ENCODE measurements at regions not wholly inside any gene's neighbourhood (a gene's known extent, or its start where the extent isn't known, plus 50 kb on each side); places are given as distances from the start of the nearest gene placed in this dataset.

DNA sequence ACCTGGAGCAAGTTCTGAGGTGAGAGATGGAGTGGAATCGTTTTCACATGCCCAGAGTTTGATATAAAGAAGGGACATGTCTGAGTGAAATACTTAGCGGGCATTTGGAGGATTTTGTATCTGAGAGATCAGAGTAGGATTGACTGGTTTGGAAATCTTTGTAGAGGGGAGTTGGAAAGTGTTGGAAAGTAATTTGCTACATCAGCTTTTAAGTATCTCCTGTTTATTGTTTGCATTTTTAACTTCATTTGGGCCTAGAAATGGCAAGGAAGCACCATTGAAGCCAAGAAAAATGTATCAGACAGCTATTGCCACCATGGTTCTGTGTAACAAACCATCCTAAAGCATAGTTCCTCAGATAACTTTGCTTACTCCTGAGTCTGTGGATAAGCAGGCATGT lies 1015.1 kb upstream of the EEF2KMT start (continued):
- TF ChIP-seq, protein P1, sequence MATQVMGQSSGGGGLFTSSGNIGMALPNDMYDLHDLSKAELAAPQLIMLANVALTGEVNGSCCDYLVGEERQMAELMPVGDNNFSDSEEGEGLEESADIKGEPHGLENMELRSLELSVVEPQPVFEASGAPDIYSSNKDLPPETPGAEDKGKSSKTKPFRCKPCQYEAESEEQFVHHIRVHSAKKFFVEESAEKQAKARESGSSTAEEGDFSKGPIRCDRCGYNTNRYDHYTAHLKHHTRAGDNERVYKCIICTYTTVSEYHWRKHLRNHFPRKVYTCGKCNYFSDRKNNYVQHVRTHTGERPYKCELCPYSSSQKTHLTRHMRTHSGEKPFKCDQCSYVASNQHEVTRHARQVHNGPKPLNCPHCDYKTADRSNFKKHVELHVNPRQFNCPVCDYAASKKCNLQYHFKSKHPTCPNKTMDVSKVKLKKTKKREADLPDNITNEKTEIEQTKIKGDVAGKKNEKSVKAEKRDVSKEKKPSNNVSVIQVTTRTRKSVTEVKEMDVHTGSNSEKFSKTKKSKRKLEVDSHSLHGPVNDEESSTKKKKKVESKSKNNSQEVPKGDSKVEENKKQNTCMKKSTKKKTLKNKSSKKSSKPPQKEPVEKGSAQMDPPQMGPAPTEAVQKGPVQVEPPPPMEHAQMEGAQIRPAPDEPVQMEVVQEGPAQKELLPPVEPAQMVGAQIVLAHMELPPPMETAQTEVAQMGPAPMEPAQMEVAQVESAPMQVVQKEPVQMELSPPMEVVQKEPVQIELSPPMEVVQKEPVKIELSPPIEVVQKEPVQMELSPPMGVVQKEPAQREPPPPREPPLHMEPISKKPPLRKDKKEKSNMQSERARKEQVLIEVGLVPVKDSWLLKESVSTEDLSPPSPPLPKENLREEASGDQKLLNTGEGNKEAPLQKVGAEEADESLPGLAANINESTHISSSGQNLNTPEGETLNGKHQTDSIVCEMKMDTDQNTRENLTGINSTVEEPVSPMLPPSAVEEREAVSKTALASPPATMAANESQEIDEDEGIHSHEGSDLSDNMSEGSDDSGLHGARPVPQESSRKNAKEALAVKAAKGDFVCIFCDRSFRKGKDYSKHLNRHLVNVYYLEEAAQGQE (IDR thresholded peaks at IDR 0.05; ENCODE audit: low read depth): no peak
- no peak for TF ChIP-seq ZFX (IDR thresholded peaks at IDR 0.05)
- no peak for TF ChIP-seq ELF1 (IDR thresholded peaks at IDR 0.05; ENCODE audit: borderline replicate concordance, low read depth)
- no peak for TF ChIP-seq EGR1 (IDR thresholded peaks at IDR 0.05; ENCODE audit: low read depth)
- no peak for TF ChIP-seq SP1 (IDR thresholded peaks at IDR 0.05; ENCODE audit: low read depth)

DNA sequence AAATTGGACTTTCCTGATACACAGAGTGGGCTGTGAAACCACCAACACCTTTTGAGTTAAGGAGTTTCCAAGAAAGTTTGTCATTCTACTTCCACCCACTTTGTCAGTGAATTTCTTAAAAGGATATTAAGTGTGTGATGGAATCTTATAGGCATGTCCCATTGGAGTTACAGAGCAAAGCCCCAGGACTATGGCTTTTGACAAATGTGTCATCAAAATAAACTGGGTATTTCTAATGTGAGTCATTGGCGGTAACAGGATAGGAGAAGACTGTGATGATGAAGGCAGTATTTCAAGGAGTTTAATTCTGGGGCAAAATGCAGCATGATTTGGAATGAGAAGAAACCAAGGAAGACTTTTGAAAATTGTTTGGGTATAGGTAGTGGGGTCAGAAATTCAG lies 1013.8 kb upstream of the EEF2KMT start:
- RAD21 ChIA-PET (ENCODE audit: low non-redundant PET in 1 of 2, low total read pairs in 2 of 2, uncharacterized antibody in 2 of 2, unreplicated experiment in 2 of 2): no interaction called here
- H3K27ac ChIP-seq (ENCODE audit: low read depth, low read length): no peak overlapping the region

More for the DNA sequence above, 1013.8 kb upstream of the EEF2KMT start:
- Histone ChIP-seq H4K20me1 (ENCODE audit: insufficient read depth) (no peaks in the 10 kb centered on the region), H3K4me2 (ENCODE audit: low read length) (no peak overlapping the region), H3K36me3 (ENCODE audit: control insufficient read depth in 1 of 2, insufficient read depth in 2 of 2, low read length in 2 of 2) (no peaks in the 10 kb centered on the region), H3K27me3 (ENCODE audit: insufficient read depth, low read length) (no peaks in the 10 kb centered on the region), H3K4me3 (replicated peaks in 1 of 2; ENCODE audit: low read depth in 1 of 2, low read length in 2 of 2) (no peak overlapping the region), H3K9ac (ENCODE audit: low read length) (no peak overlapping the region), H2AFZ (ENCODE audit: low read depth, low read length, poor library complexity, severe bottlenecking) (no peak overlapping the region), H3K9me2 (ENCODE audit: insufficient read depth) (no peaks in the 10 kb centered on the region), H3K4me1 (ENCODE audit: control insufficient read depth in 1 of 2, insufficient read depth in 2 of 2, low read length in 2 of 2) (no peaks in the 10 kb centered on the region), H3K9me3 (ENCODE audit: control insufficient read depth in 1 of 2, insufficient read depth in 1 of 2, low read depth in 1 of 2, low read length in 2 of 2) (peaks cover 0 to 13% of the 10 kb centered on the region in 2 experiments; a peak in 1 of 4 replicates), H3K79me2 (ENCODE audit: insufficient read depth, low read length) (no peaks in the 10 kb centered on the region)
- ATAC-seq: no peak
- ChIA-PET POLR2A (no interaction called here), CTCF (no interaction called here)
- TF ChIP-seq CEBPB (IDR thresholded peaks at IDR 0.05; ENCODE audit: low read depth) (no peak), TCF7L2 (IDR thresholded peaks at IDR 0.05; ENCODE audit: borderline replicate concordance, extremely low read depth, insufficient read depth, insufficient read length) (no peak), SRF (IDR thresholded peaks at IDR 0.05; ENCODE audit: low read depth) (no peak), EZH2phosphoT487 (IDR thresholded peaks at IDR 0.05; ENCODE audit: borderline replicate concordance) (no peak), ZFX (IDR thresholded peaks at IDR 0.05) (no peak), SIN3A (IDR thresholded peaks at IDR 0.05; ENCODE audit: low read depth) (no peak), SP1 (IDR thresholded peaks at IDR 0.05; ENCODE audit: low read depth) (no peak), EZH2 (IDR thresholded peaks at IDR 0.05) (no peak)
- TF ChIP-seq, protein P2, sequence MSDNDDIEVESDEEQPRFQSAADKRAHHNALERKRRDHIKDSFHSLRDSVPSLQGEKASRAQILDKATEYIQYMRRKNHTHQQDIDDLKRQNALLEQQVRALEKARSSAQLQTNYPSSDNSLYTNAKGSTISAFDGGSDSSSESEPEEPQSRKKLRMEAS (IDR thresholded peaks at IDR 0.05): no peak
- TF ChIP-seq, protein P3, sequence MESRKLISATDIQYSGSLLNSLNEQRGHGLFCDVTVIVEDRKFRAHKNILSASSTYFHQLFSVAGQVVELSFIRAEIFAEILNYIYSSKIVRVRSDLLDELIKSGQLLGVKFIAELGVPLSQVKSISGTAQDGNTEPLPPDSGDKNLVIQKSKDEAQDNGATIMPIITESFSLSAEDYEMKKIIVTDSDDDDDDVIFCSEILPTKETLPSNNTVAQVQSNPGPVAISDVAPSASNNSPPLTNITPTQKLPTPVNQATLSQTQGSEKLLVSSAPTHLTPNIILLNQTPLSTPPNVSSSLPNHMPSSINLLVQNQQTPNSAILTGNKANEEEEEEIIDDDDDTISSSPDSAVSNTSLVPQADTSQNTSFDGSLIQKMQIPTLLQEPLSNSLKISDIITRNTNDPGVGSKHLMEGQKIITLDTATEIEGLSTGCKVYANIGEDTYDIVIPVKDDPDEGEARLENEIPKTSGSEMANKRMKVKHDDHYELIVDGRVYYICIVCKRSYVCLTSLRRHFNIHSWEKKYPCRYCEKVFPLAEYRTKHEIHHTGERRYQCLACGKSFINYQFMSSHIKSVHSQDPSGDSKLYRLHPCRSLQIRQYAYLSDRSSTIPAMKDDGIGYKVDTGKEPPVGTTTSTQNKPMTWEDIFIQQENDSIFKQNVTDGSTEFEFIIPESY (IDR thresholded peaks at IDR 0.05; ENCODE audit: extremely low read depth, insufficient replicate concordance, low read length): no peak
- TF ChIP-seq, protein P1 (IDR thresholded peaks at IDR 0.05; ENCODE audit: low read depth): no peak
- TF ChIP-seq, protein P4, sequence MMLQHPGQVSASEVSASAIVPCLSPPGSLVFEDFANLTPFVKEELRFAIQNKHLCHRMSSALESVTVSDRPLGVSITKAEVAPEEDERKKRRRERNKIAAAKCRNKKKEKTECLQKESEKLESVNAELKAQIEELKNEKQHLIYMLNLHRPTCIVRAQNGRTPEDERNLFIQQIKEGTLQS (IDR thresholded peaks at IDR 0.05): no peak
- no TSS peak for BruUV-seq (replicated peaks)
- intact Hi-C loops (cut with micrococcal nuclease): no loop called here
- no peak for DNase-seq (ENCODE audit: low read depth, low spot score)
